Lower leg skin (tissue), 3 donors: ENCODE measurements at regions not wholly inside any gene's neighbourhood (a gene's known extent, or its start where the extent isn't known, plus 50 kb on each side); places are given as distances from the start of the nearest gene placed in this dataset.

Experiments
- POLR2A ChIP-seq, 2 donors: fragments of 450-650 bp; IDR thresholded peaks; one replicate each; pipeline ENCODE4 v1.6.1; 2016 to 2017; ENCODE audit warnings: antibody characterized with exemption in 2 of 2, mild to moderate bottlenecking in 1 of 2, moderate library complexity in 1 of 2
- TF ChIP-seq, protein P1 (sequence below), 3 donors: fragments of 450-650 bp; IDR thresholded peaks; one replicate each; pipeline ENCODE4 v1.5.1; 2016; ENCODE audit warnings: antibody characterized with exemption in 3 of 3, mild to moderate bottlenecking in 3 of 3, moderate library complexity in 2 of 3

DNA sequence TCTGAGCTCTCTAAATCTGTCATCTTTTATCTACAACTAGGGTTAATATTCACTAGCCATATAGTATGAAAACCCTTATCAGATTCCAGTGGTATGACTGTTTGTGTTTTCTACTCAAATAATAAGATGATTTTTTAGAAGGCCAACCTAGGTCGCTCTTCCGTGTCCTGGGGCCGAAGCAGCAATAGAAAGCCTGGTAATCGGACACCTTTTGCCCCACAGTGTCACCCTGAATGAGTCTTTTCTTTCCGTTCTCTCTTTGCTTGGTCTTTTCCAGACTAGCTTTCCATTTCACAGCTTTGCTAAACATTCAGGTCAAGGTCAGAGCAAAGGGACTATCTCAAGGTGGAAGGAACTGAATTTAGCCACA, 243.3 kb upstream of the ANKRD55 start:
- no peak for TF ChIP-seq POLR2A (IDR thresholded peaks at IDR 0.05)
- TF ChIP-seq, protein P1, sequence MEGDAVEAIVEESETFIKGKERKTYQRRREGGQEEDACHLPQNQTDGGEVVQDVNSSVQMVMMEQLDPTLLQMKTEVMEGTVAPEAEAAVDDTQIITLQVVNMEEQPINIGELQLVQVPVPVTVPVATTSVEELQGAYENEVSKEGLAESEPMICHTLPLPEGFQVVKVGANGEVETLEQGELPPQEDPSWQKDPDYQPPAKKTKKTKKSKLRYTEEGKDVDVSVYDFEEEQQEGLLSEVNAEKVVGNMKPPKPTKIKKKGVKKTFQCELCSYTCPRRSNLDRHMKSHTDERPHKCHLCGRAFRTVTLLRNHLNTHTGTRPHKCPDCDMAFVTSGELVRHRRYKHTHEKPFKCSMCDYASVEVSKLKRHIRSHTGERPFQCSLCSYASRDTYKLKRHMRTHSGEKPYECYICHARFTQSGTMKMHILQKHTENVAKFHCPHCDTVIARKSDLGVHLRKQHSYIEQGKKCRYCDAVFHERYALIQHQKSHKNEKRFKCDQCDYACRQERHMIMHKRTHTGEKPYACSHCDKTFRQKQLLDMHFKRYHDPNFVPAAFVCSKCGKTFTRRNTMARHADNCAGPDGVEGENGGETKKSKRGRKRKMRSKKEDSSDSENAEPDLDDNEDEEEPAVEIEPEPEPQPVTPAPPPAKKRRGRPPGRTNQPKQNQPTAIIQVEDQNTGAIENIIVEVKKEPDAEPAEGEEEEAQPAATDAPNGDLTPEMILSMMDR (IDR thresholded peaks at IDR 0.05): no peak
